A549 (cell line): ENCODE measurements at regions not wholly inside any gene's neighbourhood (a gene's known extent, or its start where the extent isn't known, plus 50 kb on each side); places are given as distances from the start of the nearest gene placed in this dataset.

Source experiments
- ATAC-seq, 2 experiments: fragments of 200-7000 bp in 1 of 2; fragments of >200 bp in 1 of 2; cut with Nextera tagmentation in 1 of 2; cut with Tn5 transposase in 1 of 2; 3 replicates each; pipeline versions ENCODE4 v1.8.0 to v1.9.1; 2018 to 2020; ENCODE audit warnings: mild to moderate bottlenecking in 1 of 2, moderate library complexity in 1 of 2
- CTCF ChIA-PET: fragments of 300-600 bp; sonication (Branson Sonifier 250); formaldehyde crosslinking; extraction: SDS; loops from one replicate; lab custom pipeline; 2021; ENCODE audit warnings: antibody characterized with exemption, inconsistent platforms; lab: Yijun Ruan, JAX
- POLR2A ChIA-PET: fragments of 350-600 bp; formaldehyde crosslinking; extraction: SDS; loops from one replicate; lab custom pipeline; 2021; ENCODE audit warnings: antibody characterized with exemption, inconsistent platforms; lab: Yijun Ruan, JAX
- DNase-seq, 2 experiments: peaks; one replicate each; pipeline versions ENCODE4 v3.0.0 to v3.0.0-alpha.2; 2011 to 2016; ENCODE audit warnings: low read depth in 1 of 2, low spot score in 1 of 2
- FAIRE-seq: peaks from 2 replicates; lab custom pipeline; 2011; peaks lifted over from hg19 to GRCh38; lab: Jason Lieb, UNC
- H3K27ac ChIP-seq, 2 experiments: fragments of >200 bp; sonication (Bioruptor Twin); formaldehyde crosslinking; 3 replicates each; pipeline ENCODE4 v1.5.1; 2016 to 2017
- H3K4me1 ChIP-seq: fragments of >200 bp; sonication (Bioruptor Twin); formaldehyde crosslinking; 3 replicates; pipeline ENCODE4 v1.6.1; 2016
- H3K4me2 ChIP-seq: fragments of >200 bp; sonication (Bioruptor Twin); formaldehyde crosslinking; 3 replicates; pipeline ENCODE4 v1.6.1; 2016
- H3K4me3 ChIP-seq: fragments of >200 bp; sonication (Bioruptor Twin); formaldehyde crosslinking; 3 replicates; pipeline ENCODE4 v1.5.1; 2016
- H3K9me3 ChIP-seq: fragments of >200 bp; sonication (Bioruptor Twin); formaldehyde crosslinking; 3 replicates; pipeline ENCODE4 v1.6.1; 2016
- BHLHE40 ChIP-seq: IDR thresholded peaks from 2 replicates; pipeline ENCODE4 v1.6.1; 2012; ENCODE audit warnings: low read depth, low read length, inconsistent platforms
- CBX2 ChIP-seq: fragments of 200-600 bp; sonication (generic); IDR thresholded peaks from 2 replicates; pipeline ENCODE4 v1.6.1; 2016; ENCODE audit warnings: low read depth, mild to moderate bottlenecking, borderline replicate concordance
- CEBPB ChIP-seq, 2 experiments: fragments of >200 bp in 1 of 2; sonication (Bioruptor Twin) in 1 of 2; formaldehyde crosslinking in 1 of 2; IDR thresholded peaks; 2 replicates each; pipeline ENCODE4 v1.6.1; 2012 to 2016
- CHD2 ChIP-seq: fragments of 150-350 bp; IDR thresholded peaks from 2 replicates; pipeline ENCODE4 v1.6.1; 2014; ENCODE audit warnings: low read length; ENCODE audit not compliant: partially characterized antibody
- E2F6 ChIP-seq: IDR thresholded peaks from 2 replicates; pipeline ENCODE4 v1.6.1; 2012; ENCODE audit warnings: low read depth, borderline replicate concordance
- EHF ChIP-seq: fragments of 250-450 bp; sonication (Bioruptor Pico); IDR thresholded peaks from 2 replicates; pipeline ENCODE4 v1.5.0; 2020; ENCODE audit warnings: mild to moderate bottlenecking
- ELK1 ChIP-seq: fragments of 150-350 bp; IDR thresholded peaks from 2 replicates; pipeline ENCODE4 v1.6.1; 2014; ENCODE audit warnings: low read depth, mild to moderate bottlenecking, low read length
- FOSB ChIP-seq: fragments of 250-450 bp; sonication (Bioruptor Pico); IDR thresholded peaks from 2 replicates; pipeline ENCODE4 v1.5.0; 2020; ENCODE audit warnings: mild to moderate bottlenecking, moderate library complexity
- HES2 ChIP-seq: fragments of >200 bp; sonication (Bioruptor Twin); formaldehyde crosslinking; IDR thresholded peaks from 2 replicates; pipeline ENCODE4 v1.6.1; 2016
- HEYL ChIP-seq: fragments of 250-450 bp; sonication (Bioruptor Pico); IDR thresholded peaks from 2 replicates; pipeline ENCODE4 v1.8.0; 2021; ENCODE audit warnings: mild to moderate bottlenecking, moderate library complexity
- HOXA7 ChIP-seq: fragments of 250-450 bp; sonication (Bioruptor Pico); IDR thresholded peaks from 2 replicates; pipeline ENCODE4 v1.5.0; 2020; ENCODE audit warnings: mild to moderate bottlenecking, moderate library complexity
- JUN ChIP-seq, 2 experiments: fragments of >200 bp; sonication (Bioruptor Twin); formaldehyde crosslinking; IDR thresholded peaks; 2 replicates in 1 of 2; 3 replicates in 1 of 2; pipeline ENCODE4 v1.6.1; 2016 to 2017
- MAFK ChIP-seq: fragments of 450-650 bp; IDR thresholded peaks from 2 replicates; pipeline ENCODE4 v1.6.1; 2014; ENCODE audit not compliant: partially characterized antibody
- MYC ChIP-seq: IDR thresholded peaks from 2 replicates; pipeline ENCODE4 v1.6.1; 2012; ENCODE audit warnings: mild to moderate bottlenecking, inconsistent platforms, low read length, improper control_type of control experiment, borderline replicate concordance
- NFE2L2 ChIP-seq: fragments of 150-350 bp; conservative IDR thresholded peaks from 2 replicates; pipeline ENCODE4 v1.6.1; 2014; ENCODE audit warnings: low read length
- PHF8 ChIP-seq: fragments of 200-600 bp; sonication (generic); IDR thresholded peaks from 2 replicates; pipeline ENCODE4 v1.6.1; 2016; ENCODE audit warnings: low read depth, mild to moderate bottlenecking, antibody characterized with exemption, moderate library complexity, borderline replicate concordance
- RARB ChIP-seq: fragments of 250-450 bp; sonication (Bioruptor Pico); IDR thresholded peaks from 2 replicates; pipeline ENCODE4 v1.8.0; 2021; ENCODE audit warnings: mild to moderate bottlenecking, moderate library complexity
- SMC3 ChIP-seq: fragments of >200 bp; sonication (Bioruptor Twin); formaldehyde crosslinking; IDR thresholded peaks from 3 replicates; pipeline ENCODE4 v1.6.1; 2018; ENCODE audit warnings: inconsistent platforms
- SREBF2 ChIP-seq: fragments of 450-650 bp; IDR thresholded peaks from 2 replicates; pipeline ENCODE4 v1.6.1; 2014; ENCODE audit warnings: mild to moderate bottlenecking, moderate library complexity
- TFCP2L1 ChIP-seq: fragments of 250-450 bp; sonication (Bioruptor Pico); IDR thresholded peaks from 2 replicates; pipeline ENCODE4 v1.5.0; 2021; ENCODE audit warnings: mild to moderate bottlenecking
- ZFP36 ChIP-seq: fragments of 450-650 bp; IDR thresholded peaks from 2 replicates; pipeline ENCODE4 v1.6.1; 2014; ENCODE audit warnings: borderline replicate concordance; ENCODE audit not compliant: partially characterized antibody
- ZNF302 ChIP-seq: fragments of 250-450 bp; sonication (Bioruptor Pico); IDR thresholded peaks from 2 replicates; pipeline ENCODE4 v1.9.0; 2021; ENCODE audit warnings: inconsistent platforms, mild to moderate bottlenecking, moderate library complexity
- WGBS: methylation state at CpG from one replicate; pipeline ENCODE4 v1.1.6; 2017; ENCODE audit errors: missing lambda C conversion rate; 5-methylcytosine and 5-hydroxymethylcytosine counted together
- TF ChIP-seq, protein P1 (sequence below): fragments of >200 bp; sonication (Bioruptor Twin); formaldehyde crosslinking; IDR thresholded peaks from 3 replicates; pipeline ENCODE4 v1.6.1; 2016
- TF ChIP-seq, protein P2 (sequence below): fragments of 250-450 bp; sonication (Bioruptor Pico); IDR thresholded peaks from 2 replicates; pipeline ENCODE4 v1.5.0; 2021; ENCODE audit warnings: mild to moderate bottlenecking, moderate library complexity, borderline replicate concordance
- TF ChIP-seq, protein P3 (sequence below): fragments of 450-650 bp; IDR thresholded peaks from 2 replicates; pipeline ENCODE4 v1.6.1; 2014; ENCODE audit warnings: antibody characterized with exemption
- TF ChIP-seq, protein P4 (sequence below): fragments of 200-600 bp; sonication (generic); IDR thresholded peaks from 2 replicates; pipeline ENCODE4 v1.6.1; 2016; ENCODE audit warnings: antibody characterized with exemption, mild to moderate bottlenecking, moderate library complexity

DNA sequence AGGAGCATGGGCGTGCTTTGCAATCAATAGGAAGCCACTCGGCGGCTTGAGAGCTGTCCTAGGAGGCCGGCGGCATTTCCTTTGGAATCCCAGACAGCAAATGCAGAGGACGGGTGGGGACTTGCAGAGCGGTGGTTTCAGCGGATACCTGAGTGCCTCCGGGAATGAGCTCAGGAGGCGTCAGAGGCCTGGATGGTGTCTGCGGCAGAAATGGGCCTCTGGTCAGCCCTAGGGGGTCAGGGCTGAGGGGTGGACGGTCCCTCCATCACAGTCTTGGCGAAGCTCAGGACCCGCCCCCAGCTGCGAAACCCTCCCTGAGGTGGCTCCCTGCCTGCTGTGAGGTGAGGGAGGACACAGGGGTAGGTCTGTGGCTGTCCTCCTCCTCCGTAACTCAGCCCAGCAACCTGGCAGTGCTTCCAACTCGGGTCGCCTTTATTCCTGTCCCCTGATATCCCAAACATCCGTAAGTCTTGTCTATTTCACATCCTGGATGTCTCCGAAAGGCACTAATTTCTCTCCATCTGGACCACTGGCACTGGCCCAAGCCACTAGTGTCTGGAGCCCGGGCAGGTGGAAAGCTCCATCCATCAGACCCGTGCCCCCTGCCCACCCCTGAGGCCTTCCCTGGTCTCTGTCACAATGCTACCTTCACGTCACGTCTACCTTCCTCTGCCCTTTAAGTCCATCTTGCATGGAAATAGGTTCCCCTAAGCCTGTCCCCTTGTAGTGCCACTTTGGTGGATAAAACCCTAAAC, 686.6 kb downstream of the BRD1 start:
- Histone ChIP-seq H3K27ac (no peak overlapping the region), H3K4me2 (no peak overlapping the region), H3K4me1 (no peaks in the 10 kb centered on the region), H3K9me3 (no peaks in the 10 kb centered on the region), H3K4me3 (no peak overlapping the region)
- WGBS: 19% methylated on average over 18 of the region's 24 CpGs
- DNase-seq (no peak), FAIRE-seq (no peak), ATAC-seq (no peak)
- TF ChIP-seq ELK1: no peak
- no peak for TF ChIP-seq CEBPB (IDR thresholded peaks at IDR 0.05)
- no peak for TF ChIP-seq MYC
- no peak for TF ChIP-seq NFE2L2
- TF ChIP-seq HEYL (CRISPR knock-in tag): no peak
- no peak for TF ChIP-seq BHLHE40
- no peak for TF ChIP-seq RARB (CRISPR knock-in tag)
- TF ChIP-seq ZNF302 (CRISPR knock-in tag): no peak
- TF ChIP-seq MAFK: no peak
- TF ChIP-seq EHF: no peak
- TF ChIP-seq SREBF2: no peak
- TF ChIP-seq CBX2: no peak
- no peak for TF ChIP-seq HES2
- TF ChIP-seq JUN (IDR thresholded peaks at IDR 0.05): no peak
- TF ChIP-seq HOXA7 (CRISPR knock-in tag): no peak
- TF ChIP-seq FOSB: no peak
- no peak for TF ChIP-seq E2F6
- ChIA-PET POLR2A (no interaction called here), CTCF (no interaction called here)

GRCh38 chr22:49139492-49140151, 688.1 kb downstream of the BRD1 start:
- H3K4me1 ChIP-seq: no peaks in the 10 kb centered on the region
- H3K9me3 ChIP-seq: no peaks in the 10 kb centered on the region
- no peak overlapping the region for H3K27ac ChIP-seq
- DNase-seq (no peak), FAIRE-seq (no peak), ATAC-seq (no peak)
- ChIA-PET POLR2A (no interaction called here), CTCF (no interaction called here)
- H3K4me2 ChIP-seq: no peak overlapping the region
- H3K4me3 ChIP-seq: no peak overlapping the region
- WGBS: 0% methylated on average over 2 of the region's 15 CpGs
- no peak for TF ChIP-seq TFCP2L1 (CRISPR knock-in tag)
- TF ChIP-seq ZFP36: no peak
- TF ChIP-seq, protein P1, sequence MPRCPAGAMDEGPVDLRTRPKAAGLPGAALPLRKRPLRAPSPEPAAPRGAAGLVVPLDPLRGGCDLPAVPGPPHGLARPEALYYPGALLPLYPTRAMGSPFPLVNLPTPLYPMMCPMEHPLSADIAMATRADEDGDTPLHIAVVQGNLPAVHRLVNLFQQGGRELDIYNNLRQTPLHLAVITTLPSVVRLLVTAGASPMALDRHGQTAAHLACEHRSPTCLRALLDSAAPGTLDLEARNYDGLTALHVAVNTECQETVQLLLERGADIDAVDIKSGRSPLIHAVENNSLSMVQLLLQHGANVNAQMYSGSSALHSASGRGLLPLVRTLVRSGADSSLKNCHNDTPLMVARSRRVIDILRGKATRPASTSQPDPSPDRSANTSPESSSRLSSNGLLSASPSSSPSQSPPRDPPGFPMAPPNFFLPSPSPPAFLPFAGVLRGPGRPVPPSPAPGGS: no peak
- no peak for TF ChIP-seq HES2
- no peak for TF ChIP-seq SMC3
- no peak for TF ChIP-seq ZNF302 (CRISPR knock-in tag)
- no peak for TF ChIP-seq PHF8
- TF ChIP-seq, protein P2, sequence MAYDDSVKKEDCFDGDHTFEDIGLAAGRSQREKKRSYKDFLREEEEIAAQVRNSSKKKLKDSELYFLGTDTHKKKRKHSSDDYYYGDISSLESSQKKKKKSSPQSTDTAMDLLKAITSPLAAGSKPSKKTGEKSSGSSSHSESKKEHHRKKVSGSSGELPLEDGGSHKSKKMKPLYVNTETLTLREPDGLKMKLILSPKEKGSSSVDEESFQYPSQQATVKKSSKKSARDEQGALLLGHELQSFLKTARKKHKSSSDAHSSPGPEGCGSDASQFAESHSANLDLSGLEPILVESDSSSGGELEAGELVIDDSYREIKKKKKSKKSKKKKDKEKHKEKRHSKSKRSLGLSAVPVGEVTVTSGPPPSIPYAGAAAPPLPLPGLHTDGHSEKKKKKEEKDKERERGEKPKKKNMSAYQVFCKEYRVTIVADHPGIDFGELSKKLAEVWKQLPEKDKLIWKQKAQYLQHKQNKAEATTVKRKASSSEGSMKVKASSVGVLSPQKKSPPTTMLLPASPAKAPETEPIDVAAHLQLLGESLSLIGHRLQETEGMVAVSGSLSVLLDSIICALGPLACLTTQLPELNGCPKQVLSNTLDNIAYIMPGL (CRISPR knock-in tag): no peak
- no peak for TF ChIP-seq JUN (IDR thresholded peaks at IDR 0.05)
- TF ChIP-seq CHD2: no peak
- TF ChIP-seq, protein P3, sequence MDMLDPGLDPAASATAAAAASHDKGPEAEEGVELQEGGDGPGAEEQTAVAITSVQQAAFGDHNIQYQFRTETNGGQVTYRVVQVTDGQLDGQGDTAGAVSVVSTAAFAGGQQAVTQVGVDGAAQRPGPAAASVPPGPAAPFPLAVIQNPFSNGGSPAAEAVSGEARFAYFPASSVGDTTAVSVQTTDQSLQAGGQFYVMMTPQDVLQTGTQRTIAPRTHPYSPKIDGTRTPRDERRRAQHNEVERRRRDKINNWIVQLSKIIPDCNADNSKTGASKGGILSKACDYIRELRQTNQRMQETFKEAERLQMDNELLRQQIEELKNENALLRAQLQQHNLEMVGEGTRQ: no peak
- no peak for TF ChIP-seq HOXA7 (CRISPR knock-in tag)
- TF ChIP-seq MYC: no peak
- TF ChIP-seq, protein P4, sequence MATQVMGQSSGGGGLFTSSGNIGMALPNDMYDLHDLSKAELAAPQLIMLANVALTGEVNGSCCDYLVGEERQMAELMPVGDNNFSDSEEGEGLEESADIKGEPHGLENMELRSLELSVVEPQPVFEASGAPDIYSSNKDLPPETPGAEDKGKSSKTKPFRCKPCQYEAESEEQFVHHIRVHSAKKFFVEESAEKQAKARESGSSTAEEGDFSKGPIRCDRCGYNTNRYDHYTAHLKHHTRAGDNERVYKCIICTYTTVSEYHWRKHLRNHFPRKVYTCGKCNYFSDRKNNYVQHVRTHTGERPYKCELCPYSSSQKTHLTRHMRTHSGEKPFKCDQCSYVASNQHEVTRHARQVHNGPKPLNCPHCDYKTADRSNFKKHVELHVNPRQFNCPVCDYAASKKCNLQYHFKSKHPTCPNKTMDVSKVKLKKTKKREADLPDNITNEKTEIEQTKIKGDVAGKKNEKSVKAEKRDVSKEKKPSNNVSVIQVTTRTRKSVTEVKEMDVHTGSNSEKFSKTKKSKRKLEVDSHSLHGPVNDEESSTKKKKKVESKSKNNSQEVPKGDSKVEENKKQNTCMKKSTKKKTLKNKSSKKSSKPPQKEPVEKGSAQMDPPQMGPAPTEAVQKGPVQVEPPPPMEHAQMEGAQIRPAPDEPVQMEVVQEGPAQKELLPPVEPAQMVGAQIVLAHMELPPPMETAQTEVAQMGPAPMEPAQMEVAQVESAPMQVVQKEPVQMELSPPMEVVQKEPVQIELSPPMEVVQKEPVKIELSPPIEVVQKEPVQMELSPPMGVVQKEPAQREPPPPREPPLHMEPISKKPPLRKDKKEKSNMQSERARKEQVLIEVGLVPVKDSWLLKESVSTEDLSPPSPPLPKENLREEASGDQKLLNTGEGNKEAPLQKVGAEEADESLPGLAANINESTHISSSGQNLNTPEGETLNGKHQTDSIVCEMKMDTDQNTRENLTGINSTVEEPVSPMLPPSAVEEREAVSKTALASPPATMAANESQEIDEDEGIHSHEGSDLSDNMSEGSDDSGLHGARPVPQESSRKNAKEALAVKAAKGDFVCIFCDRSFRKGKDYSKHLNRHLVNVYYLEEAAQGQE: no peak
